Gastrocnemius medialis (tissue), 4 donors: ENCODE measurements at regions not wholly inside any gene's neighbourhood (a gene's known extent, or its start where the extent isn't known, plus 50 kb on each side); places are given as distances from the start of the nearest gene placed in this dataset.

Source experiments
- ATAC-seq, 2 donors: fragments of 150-250 bp; one replicate each; pipeline ENCODE4 v1.9.1; 2016
- DNase-seq, 2 donors: peaks; one replicate each; pipeline ENCODE4 v3.0.0-alpha.2; 2019
- H3K27ac ChIP-seq, 4 donors: fragments of 200-600 bp; sonication (generic); 1 replicate in 1 of 4; 2 replicates in 3 of 4; pipeline ENCODE4 v1.5.1; 2016 to 2018; ENCODE audit warnings: mild to moderate bottlenecking in 2 of 4, moderate library complexity in 1 of 4
- H3K27me3 ChIP-seq, 3 donors: fragments of 200-600 bp; sonication (generic) in 2 of 3; 1 replicate in 1 of 3; 2 replicates in 2 of 3; pipeline versions ENCODE4 v1.5.1 to v1.6.0; 2016 to 2019; ENCODE audit warnings: mild to moderate bottlenecking in 1 of 3, moderate library complexity in 1 of 3
- H3K36me3 ChIP-seq, 2 donors: fragments of 200-600 bp; sonication (generic) in 1 of 2; one replicate each; pipeline ENCODE4 v1.5.1; 2017 to 2018
- H3K4me1 ChIP-seq, 2 donors: fragments of 200-600 bp; sonication (generic) in 1 of 2; one replicate each; pipeline ENCODE4 v1.5.1; 2016 to 2017; ENCODE audit warnings: mild to moderate bottlenecking in 2 of 2
- H3K4me3 ChIP-seq, 4 donors: fragments of 200-600 bp; sonication (generic) in 3 of 4; 1 replicate in 1 of 4; 2 replicates in 3 of 4; pipeline ENCODE4 v1.5.1; 2016 to 2019; ENCODE audit warnings: mild to moderate bottlenecking in 2 of 4
- H3K9me3 ChIP-seq, 3 donors: fragments of 200-600 bp; sonication (generic) in 2 of 3; 1 replicate in 1 of 3; 2 replicates in 2 of 3; pipeline ENCODE4 v1.5.1; 2016 to 2019
- CTCF ChIP-seq, 5 experiments: fragments of 450-650 bp in 3 of 5; fragments of 200-600 bp in 2 of 5; sonication (generic) in 2 of 5; IDR thresholded peaks in 4 of 5; conservative IDR thresholded peaks in 1 of 5; 1 replicate in 4 of 5; 2 replicates in 1 of 5; pipeline ENCODE4 v1.5.1; 2016 to 2019; ENCODE audit warnings: antibody characterized with exemption in 5 of 5, mild to moderate bottlenecking in 3 of 5, moderate library complexity in 3 of 5
- POLR2A ChIP-seq, 2 donors: fragments of 450-650 bp; IDR thresholded peaks; one replicate each; pipeline ENCODE4 v1.6.1; 2017; ENCODE audit warnings: antibody characterized with exemption in 2 of 2, mild to moderate bottlenecking in 2 of 2, moderate library complexity in 2 of 2
- in situ Hi-C, 4 donors: fragments of 200-750 bp; cut with MboI; loops; one replicate each; pipeline versions ENCODE4 v1.15.0 to v1.8.0; 2017; ENCODE audit warnings: low sequenced_read_pairs in 4 of 4
- intact Hi-C: fragments of 100-400 bp; cut with DNase I; formaldehyde crosslinking; loops from one replicate; pipeline ENCODE4 v1.15.1; 2023; ENCODE audit warnings: low total_unique reads

GRCh38 chr6:6461138-6461537 lies 127.4 kb upstream of the LY86 start:
- Histone ChIP-seq H3K9me3 (no peaks in the 10 kb centered on the region), H3K4me3 (no peak overlapping the region), H3K36me3 (no peaks in the 10 kb centered on the region), H3K4me1 (no peaks in the 10 kb centered on the region), H3K27ac (no peak overlapping the region), H3K27me3 (no peaks in the 10 kb centered on the region)
- DNase-seq, result no peak
- no peak for ATAC-seq
- intact Hi-C loops (no loop called here), in situ Hi-C loops (no loop called here)
- TF ChIP-seq POLR2A (IDR thresholded peaks at IDR 0.05) (no peak), CTCF (IDR thresholded peaks at IDR 0.05 in 4 of 5, conservative IDR thresholded peaks at IDR 0.05 in 1 of 5) (no peak)

GRCh38 chr6:6466967-6467761 lies 121.4 kb upstream of the LY86 start:
- in situ Hi-C loops, result no loop called here

GRCh38 chr6:6469074-6469473 lies 119.4 kb upstream of the LY86 start:
- ATAC-seq, result peak in 1 of 2 donors; percentile 55
- intact Hi-C loops, result no loop called here
- TF ChIP-seq POLR2A (IDR thresholded peaks at IDR 0.05) (no peak), CTCF (IDR thresholded peaks at IDR 0.05 in 4 of 5, conservative IDR thresholded peaks at IDR 0.05 in 1 of 5) (no peak)

More at GRCh38 chr6:6466967-6467761, 121.4 kb upstream of the LY86 start:
- Histone ChIP-seq H3K9me3 (no peaks in the 10 kb centered on the region), H3K36me3 (no peaks in the 10 kb centered on the region), H3K4me1 (no peaks in the 10 kb centered on the region), H3K27ac (no peak overlapping the region), H3K27me3 (no peaks in the 10 kb centered on the region), H3K4me3 (no peak overlapping the region)
- ATAC-seq (no peak), DNase-seq (no peak)
- intact Hi-C loops, result no loop called here
- TF ChIP-seq POLR2A (IDR thresholded peaks at IDR 0.05), result no peak
- TF ChIP-seq CTCF (IDR thresholded peaks at IDR 0.05 in 4 of 5, conservative IDR thresholded peaks at IDR 0.05 in 1 of 5), result no peak

GRCh38 chr6:6470123-6470522 lies 118.4 kb upstream of the LY86 start:
- H3K4me3 ChIP-seq, result no peak overlapping the region
- no peaks in the 10 kb centered on the region for H3K4me1 ChIP-seq
- TF ChIP-seq POLR2A (IDR thresholded peaks at IDR 0.05) (no peak), CTCF (IDR thresholded peaks at IDR 0.05 in 4 of 5, conservative IDR thresholded peaks at IDR 0.05 in 1 of 5) (no peak)
- DNase-seq, result no peak
- H3K36me3 ChIP-seq, result no peaks in the 10 kb centered on the region
- H3K9me3 ChIP-seq, result no peaks in the 10 kb centered on the region
- in situ Hi-C loops, result no loop called here
- no peaks in the 10 kb centered on the region for H3K27me3 ChIP-seq
- no peak overlapping the region for H3K27ac ChIP-seq
- no peak for ATAC-seq
- intact Hi-C loops, result no loop called here

More at GRCh38 chr6:6469074-6469473, 119.4 kb upstream of the LY86 start:
- Histone ChIP-seq H3K36me3 (no peaks in the 10 kb centered on the region), H3K27ac (no peak overlapping the region), H3K4me3 (no peak overlapping the region), H3K27me3 (no peaks in the 10 kb centered on the region), H3K4me1 (no peaks in the 10 kb centered on the region), H3K9me3 (no peaks in the 10 kb centered on the region)
- in situ Hi-C loops, result no loop called here
- peak; percentile 19 to 41 for DNase-seq
